NOMO-1 treated with DMSO at 0.1 percent for 48 hours (cell line): ENCODE measurements at regions not wholly inside any gene's neighbourhood (a gene's known extent, or its start where the extent isn't known, plus 50 kb on each side); places are given as distances from the start of the nearest gene placed in this dataset.

Source experiments
- DNase-seq: peaks from one replicate; lab custom pipeline; 2025; ENCODE audit not compliant: unreplicated experiment; lab: John Stamatoyannopoulos, UW

DNA sequence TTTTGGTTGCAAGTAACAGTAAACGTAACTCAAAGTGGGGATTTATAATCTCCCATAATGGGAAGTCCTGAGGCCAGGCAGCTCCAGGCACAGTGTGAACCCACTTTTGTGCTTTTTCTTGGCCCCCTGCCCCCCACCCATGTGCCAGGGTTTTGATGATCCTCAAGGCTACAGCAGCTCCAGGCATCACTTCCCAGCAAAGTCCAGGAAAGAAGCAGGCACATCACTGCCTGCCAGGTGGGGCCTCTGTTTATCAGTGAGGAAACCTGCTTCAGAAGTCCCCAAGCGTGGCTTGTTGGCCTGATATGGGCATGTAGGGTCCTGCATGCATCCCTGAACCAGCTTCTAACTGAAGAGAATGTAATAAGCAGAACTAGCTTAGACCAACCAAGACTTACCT lies 299.2 kb upstream of the SKOR2 start:
- DNase-seq, result no peak

DNA sequence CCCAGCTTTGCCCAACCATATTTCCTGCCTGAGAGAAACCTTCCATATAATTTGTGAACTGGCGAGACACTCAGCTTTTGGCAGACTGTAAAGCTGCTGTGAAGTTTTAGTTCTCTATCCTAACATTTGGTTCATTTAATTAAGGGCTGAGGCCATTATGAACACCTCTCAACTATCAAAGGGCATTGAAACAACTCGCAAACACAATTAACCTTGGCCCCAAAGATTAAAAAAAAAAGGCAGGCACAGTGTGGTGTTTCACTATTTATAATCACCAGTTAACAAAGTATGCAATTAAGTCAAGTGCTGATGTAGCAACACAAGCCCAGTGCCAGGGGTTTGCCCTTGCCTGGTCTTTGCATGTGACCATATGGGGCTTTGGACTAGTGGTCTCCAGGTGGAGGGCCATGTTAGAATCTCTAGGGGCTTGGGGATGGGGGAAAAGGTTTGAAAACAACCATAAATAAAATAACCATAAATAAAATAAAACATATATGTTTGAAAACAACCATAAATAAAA lies 297.6 kb upstream of the SKOR2 start:
- DNase-seq, result no peak

DNA sequence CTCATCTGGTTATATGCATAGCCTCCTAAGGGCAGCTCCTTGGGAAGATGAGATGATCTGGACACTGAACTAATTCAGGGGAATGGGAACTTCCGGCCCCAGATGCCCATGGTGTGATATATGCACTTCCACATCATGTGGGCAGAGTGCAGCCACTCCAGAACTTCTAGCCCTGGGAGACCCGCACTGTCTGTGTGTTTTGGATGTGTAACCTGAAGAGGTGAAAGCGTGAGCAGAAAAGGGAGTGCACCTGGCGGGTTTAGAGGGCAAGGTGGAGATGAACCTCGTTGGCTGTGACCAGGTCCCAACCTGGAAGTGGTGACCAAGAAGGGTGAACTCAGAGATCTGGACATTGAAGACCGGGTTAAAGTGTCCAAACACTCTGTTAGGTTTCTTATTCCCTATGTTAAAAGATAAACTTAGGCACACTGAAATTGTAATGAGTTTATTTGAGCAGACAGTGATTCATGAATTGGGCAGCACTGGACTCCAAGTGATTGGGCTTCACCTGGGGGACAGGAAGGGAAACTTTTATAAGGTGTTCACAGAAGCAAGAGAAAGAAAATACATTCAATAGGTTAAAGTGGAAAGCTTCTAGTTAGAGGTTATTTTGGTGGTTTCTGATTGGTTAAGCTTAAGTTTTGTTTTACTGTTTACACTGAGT lies 296.2 kb upstream of the SKOR2 start:
- DNase-seq, result no peak

DNA sequence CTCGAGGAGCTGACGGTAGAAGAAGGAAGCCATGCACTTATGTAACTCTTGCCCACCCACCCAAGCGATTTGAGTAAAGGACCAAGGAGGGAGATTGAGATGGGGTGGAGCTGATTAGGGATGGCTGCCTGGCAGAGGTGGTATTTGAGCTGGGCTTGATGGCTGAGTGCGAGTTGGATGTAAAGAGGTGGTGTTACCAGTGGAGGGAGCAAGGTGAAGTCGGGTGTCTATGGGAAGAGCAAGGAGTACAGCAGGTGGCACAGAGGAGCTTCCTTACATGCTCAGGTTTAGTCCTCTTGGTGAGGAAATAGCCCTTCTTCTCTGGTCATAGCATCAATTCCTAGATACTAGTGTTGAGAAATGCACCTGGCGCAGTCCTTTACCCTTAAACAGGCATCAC lies 294.2 kb upstream of the SKOR2 start:
- DNase-seq, result no peak

DNA sequence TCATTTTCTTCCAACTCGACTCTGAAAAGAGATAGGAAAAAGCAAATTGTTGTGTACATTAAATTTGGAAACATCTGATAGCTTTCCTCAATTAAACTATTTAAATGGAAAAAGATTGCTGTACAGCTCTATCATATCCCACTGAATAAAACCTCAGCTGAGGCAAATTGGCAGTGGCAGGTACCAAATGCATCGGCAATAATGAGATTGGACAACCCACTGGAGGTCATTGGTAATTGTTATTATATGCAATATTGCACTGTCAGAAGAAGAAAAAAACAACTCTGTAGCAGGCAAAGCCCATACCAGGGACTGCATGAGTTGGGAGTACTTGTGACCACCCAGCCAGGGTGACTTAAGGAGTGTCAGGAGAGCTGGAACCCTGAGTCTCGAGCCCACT lies 291.6 kb upstream of the SKOR2 start:
- no peak for DNase-seq

DNA sequence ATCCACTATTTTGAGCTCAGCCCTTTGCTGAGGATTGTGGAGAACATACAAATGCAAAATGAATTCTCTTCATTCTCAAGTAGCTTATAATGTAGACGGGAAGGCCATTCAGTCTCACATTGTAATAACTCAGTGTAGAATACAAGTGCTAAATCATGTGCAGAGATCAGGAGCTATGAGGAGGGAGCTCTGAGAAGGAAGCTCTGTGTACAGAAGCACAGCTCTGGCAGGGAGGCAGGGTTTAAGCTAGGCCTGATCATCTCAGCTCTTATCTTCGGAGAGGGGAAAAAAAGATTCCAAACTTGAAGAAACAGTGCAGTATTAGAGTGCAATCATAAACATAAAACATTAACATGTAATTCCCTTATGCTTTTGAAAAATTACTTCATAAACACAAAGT lies 291.1 kb upstream of the SKOR2 start:
- DNase-seq, result no peak

DNA sequence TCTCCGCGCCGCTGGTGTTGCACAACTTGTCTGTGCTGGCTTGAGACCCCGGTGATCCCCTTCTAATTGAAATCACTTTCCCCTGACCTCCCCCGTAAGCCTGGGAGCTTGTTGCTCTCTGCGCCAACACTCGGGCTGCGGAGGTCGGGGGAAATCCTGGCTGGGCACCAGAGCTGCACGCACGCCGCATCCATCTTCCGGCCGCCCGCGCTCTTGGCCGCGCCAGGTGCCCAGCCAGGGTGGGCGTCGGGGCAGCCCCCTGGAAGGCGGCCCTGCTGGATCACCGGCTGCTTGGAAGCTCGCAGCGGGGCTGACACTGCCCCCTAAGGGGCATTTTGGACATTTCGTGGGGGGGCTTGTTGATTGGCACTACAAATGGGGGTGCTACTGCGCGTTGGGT lies 280.3 kb upstream of the SKOR2 start:
- no peak for DNase-seq

DNA sequence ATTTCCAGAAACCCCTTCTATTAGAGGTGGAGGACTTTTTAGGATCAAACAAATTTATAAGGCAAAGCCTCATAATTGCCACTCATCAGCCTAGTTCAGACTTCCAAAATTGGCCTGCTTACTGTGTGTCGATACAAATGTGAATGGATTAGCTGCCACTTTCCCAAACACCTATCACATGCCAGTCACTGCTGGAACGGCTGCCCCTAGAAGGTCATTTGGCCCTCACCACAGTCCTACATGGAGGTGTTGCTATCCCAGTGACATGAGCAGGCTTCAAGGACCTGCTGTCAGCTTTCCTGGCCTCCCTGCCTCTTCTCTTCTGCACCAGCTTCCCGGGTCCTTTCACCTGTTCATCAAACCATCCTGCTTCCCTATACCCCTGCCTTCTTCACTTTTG lies 279.2 kb upstream of the SKOR2 start:
- DNase-seq, result no peak

DNA sequence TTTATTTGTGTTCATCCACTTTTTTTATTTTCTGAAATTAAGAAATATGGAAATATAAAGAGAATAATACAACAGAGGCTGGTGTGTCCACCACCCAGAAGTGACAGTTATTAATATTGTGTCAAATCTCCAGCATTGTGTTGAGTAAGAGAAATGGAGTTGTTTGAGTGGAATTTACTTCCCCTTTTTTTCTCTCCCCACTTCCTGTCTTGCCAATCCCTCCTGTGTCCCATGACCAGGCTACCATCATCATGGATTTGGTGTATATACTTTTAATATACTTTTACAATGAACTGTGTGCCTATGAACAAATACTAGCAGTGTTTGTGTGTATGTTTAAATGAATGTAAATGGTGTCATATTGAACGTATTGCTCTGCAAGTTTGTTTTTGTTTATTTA lies 276.9 kb upstream of the SKOR2 start:
- peak; percentile 3 for DNase-seq

DNA sequence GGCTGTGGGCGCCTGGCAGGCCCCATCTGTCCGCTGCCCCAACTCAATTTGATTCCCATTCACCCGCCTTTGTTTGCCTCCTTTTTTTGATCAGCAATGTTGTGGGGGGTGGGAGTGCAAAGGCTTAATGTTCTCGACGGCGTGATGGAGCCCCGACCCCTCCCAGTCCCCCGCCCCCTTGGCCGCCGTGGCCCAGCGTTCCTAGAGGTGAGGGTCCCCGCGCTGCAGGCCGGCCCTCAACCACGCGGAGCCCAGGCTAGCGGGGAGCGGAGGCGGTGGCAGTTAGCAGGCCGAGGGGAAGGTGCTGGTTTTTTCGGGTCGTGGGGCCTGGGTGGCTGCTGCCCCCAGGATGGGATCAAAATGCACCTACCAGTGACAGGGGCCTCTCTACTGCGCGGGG lies 274.7 kb upstream of the SKOR2 start:
- no peak for DNase-seq

DNA sequence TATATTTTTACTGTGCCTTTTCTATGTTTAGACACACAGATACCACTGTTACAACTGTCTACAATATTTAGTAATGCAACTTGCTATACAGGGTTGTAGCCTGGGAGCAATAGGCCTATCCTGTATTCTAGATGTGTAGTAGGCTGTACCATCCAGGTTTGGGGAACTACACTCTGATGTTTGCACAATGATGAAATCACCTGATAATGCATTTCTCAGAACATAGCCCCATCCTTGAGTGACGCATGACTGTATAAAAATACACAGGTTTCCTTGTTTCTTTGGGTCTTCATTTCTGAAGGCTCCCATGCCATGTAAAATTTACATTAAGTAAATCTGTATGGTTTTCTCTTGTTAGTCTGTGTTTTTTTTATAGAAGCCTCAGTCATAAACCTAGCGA lies 270.9 kb upstream of the SKOR2 start:
- no peak for DNase-seq

DNA sequence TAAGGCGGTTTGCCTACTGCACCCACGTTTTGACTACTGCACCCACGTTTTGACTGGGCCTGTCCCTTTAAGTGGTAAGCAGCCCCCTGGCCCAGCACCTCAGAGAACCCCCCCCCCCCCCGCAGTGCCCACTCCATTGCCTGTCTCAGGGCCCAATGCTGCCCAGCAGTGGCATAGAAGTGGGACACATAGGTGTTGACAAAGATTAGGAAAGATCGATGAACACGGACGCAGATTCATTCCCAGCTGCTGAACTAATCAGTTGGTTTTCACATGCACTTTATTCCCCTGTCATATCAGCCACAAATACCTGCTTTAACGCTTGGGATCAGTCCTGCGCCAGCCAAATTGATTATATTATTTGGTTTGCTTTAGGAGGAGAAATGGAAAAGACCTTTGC lies 268.8 kb upstream of the SKOR2 start:
- DNase-seq, result no peak

DNA sequence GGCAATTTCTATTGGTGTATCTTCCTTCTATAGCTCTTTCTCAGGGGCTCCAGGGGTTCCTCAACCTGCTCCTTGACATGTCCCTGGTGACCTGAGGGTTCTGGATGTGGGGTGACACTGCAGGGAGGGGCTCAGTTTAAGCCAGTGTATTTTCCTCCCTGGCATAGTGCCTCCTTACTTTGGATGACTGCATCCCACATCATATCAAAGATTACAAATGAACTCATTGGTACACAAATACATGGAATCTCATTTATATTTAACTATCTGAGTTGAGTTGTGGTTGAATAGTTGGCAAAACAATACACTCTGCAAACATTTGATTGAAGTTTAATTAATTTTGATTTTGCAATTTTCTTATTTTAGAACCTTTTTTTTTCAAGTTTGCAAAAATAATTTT lies 268.2 kb upstream of the SKOR2 start:
- no peak for DNase-seq

DNA sequence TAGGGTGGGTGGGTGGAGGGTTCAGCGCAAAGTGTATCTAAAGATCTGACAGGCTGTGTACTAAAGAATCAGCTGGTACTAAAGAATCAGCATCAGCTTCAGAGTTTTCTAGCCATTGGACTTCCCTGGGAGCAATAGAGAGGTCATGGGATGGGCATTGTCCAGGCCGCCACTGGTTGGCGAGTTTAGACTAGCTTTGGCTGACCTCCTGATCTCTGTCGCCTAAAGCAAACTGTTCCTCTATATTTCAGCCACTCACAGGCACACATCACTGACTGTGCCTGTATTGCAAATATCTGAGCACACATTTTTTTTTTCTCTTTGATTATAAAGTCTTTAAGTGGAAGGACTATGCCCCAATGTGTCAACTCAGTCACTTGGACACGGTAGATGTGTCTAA lies 267.8 kb upstream of the SKOR2 start:
- DNase-seq, result no peak

DNA sequence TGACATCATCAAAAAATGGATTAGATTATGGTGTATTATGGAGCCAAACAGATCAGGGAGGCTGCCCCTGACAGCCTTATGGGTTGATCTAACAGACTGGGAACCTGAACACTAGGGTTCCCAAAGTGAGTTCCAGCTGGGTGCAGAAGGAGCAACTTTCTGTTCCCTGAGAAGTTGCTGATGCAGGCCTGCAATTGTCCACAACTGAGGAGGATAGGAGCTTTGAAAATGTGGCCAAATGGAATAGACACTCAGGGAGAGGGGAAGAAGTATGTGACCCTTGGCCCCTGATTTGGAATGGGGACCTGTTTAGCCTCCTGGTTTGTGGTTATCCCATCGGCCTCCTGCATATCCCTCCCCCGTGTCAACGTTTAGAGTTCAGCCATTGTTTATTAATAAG lies 262.2 kb upstream of the SKOR2 start:
- no peak for DNase-seq

DNA sequence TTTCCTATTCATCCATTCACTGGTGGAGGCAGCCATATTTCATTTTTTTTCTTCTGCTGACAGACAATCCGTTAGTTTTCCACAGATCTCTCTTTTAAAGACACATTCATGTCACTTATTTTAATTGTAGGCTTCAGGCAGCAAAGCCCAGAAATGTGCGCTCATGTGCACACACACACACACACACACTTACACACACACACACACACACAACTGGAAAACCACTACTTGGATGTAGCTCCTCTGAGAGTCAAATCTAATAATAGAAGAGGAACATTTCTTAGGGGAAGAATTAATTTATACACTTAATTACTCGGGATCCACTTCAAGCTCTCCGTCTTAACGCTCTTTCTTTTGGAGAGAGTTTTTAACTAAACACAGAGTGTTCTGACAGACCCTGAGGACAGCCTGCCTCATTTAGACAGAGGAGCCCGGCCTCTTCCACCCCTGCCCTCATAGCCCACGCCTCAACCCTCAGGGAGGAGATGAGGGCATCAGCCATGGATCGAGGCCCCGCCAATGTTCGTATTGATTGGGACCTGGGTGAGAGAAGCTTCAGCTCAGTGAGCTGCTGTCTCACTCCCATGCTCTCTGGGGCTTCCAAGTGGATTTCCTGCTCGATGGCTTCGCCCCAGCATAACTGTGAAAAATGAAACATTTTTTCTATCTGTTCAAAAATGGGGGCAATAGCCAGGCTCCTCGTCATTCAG lies 261.4 kb upstream of the SKOR2 start:
- no peak for DNase-seq

DNA sequence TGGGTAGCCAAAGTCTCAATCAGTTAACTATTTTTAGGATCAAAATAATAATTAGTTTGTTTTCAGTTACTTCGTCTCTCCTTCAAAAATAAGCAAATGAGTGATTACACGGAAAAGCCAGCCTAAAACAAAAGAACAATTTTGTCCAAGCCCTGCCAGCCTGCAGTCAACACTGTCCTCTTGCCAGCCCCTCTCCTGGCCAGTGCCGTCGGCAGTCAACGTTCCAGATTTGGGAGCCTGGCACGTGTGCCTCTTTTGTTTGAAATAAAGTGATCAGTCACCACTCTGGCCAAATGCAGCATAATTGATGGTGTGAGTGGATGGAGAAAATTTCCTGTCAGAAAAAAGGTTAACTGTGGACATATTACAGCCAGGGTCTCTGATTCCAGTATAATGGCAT lies 260.6 kb upstream of the SKOR2 start:
- no peak for DNase-seq

DNA sequence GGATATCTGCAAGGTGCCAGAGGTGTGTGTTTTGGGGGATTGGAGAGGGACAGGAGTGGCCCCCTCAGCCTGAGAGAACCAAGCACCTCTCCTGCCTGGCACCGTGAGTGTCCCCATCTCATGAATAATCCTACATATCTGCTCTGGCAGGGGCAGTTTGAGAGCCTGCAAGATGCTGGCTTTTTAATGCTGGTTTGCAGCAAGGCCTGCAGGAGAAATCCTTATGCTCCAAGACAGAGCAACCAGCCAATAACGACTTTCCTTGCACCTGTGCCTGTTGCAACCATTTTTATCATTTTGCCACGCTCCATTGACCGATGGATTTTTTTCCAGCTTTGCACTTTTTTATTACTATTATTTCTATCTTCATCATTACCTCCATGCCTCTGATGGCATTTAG lies 259.4 kb upstream of the SKOR2 start:
- DNase-seq, result no peak

DNA sequence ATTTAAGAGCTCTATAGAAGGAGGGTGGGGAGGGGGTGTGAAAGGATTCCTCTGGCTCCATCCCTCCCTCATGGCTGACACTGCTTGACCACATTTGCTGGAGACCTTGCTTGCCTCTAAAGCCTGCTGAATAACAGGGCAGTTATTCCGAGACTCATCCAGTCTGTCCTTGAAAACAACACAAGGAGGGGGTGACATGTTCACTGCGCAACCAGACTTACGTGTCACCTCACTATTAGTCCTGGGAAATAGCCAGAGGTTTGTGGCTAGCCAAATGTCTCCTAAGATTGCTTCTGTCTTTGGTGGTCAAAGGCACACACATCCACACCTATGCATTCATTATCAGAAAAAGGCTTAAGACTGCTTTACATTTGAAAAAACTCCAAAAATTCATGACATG lies 256.2 kb upstream of the SKOR2 start:
- no peak for DNase-seq

DNA sequence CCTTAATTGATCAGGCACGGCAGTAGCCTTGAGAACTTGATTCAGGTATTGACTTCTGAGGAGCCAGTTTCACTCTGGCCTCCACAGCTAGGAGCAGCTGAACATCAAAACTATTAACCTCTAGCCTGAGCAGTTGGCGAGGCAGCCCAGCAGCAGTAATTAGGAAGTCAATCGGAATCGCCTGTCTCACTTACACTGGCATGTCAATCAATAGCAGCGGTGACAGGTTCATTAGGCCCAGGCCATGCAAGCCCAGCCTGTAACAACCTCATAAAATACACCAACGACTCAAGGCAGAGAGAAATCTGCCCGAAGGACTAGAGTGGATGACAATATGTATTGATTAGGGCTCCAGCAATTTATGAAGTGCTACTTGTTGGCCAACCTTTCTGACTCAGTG lies 255.4 kb upstream of the SKOR2 start:
- no peak for DNase-seq

DNA sequence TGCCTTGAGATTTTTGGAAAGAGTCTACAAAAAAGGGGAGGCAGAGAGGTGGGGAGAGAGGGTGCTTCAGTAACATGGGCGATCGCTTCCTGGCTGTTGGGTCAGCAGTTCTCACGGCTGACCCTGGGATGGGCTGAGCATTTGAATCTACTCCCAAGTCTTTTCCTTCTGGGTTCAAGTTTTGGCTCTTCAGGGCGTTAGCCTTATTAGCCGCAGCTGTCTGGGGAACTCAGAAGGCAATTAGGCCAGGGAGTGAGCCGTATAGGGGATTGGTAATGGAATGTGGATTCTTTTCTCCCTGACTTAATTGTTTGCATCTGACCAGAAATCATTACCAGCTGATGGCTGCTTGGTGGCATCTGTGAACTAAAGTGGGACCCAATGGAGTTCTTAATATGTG lies 250.5 kb upstream of the SKOR2 start:
- no peak for DNase-seq

DNA sequence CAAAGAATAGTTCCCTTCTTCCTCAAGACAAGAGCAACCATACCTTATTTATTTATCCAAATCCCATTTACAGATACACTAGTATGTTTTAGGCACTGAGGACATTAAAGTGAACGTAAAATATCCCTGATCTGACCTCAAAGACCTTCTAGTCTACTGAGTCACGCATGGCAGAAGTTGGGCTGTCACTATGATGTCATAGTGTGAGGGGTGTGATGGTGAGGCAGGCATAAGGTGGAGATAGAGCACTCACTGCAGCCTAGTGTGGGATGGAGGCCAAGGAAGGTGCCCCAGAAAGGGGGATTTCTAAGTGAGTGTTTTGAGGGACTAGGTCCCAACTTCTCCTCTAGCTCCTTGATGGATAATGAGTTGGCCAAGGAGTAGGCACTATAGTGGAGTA lies 249.5 kb upstream of the SKOR2 start:
- no peak for DNase-seq

DNA sequence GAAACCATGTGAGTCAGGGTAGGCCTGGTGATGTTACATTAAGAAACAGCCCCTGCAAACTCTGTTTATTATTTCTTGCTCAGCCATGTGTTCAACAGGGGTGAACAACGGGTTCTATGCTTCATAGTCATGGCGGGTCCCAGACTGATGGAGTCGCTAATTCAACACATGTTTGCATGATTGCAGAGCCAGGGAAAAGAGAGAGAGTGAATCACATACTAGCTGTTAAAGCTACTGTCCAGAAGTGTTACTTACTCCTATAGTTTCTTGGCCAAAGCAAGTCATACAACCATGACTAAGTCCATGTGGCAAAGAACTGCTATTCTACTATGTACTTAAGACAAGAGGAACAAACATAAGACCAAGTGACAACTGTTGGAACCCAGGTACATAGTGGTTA lies 241.2 kb upstream of the SKOR2 start:
- DNase-seq, result no peak
